ENCODE measurements at regions not wholly inside any gene's neighbourhood (a gene's known extent, or its start where the extent isn't known, plus 50 kb on each side); places are given as distances from the start of the nearest gene placed in this dataset.
"Not testable (repeated sequence)": the region's sequence is repeated elsewhere in the genome, so short reads cannot be mapped to it uniquely, and the experiment has no call there.

DNA sequence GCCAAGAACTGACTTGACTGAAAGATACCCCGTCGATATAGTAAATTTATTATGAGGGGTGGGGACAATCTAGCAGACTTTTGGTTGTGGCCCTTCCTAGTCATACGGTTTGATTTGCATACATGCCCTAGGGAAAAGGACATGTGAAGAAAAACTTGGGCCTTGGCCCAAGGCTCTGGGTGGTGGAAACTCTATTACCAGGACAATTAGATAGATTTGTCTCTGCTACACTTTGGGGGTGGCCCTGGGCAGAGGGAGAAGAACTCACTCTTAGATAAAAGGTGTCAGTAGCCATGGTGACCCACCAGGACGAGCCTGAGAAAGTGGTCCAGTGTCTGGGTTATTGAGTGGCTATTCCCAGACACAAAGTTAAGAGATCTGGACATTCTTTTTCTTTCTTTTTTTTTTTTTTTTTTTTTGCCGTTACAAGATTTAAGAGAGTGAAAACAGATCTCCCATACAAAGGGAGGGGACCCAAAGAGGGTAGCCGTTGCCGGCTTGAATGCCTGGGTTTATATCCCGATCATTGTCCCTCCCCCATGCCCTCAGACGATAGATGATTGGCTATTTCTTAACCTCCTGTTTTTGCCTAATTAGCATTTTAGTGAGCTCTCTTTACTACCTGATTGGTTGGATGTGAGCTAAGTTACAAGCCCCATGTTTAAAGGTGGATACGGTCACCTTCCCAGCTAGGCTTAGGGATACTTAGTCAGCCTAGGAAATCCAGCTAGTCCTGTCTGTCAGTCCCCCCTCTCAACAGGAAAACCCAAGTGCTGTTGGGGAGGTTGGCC is 96.4 kb upstream of the SMAD3 start:
- BruUV-seq (replicated peaks) = TSS peak; percentile 100
- ChIA-PET POLR2A (interaction anchor here (0.7 kb wide), 1 partner anchor 196 kb away, joined by 3 read pairs; no protein-coding TSS in a partner anchor), CTCF (ENCODE audit: low intra/inter-chr PET ratio) (no interaction called here)
- DNase-seq (ENCODE audit: extremely low read depth in 1 of 4, low spot score in 3 of 4) (peak in 1 of 4 experiments; percentile 2), FAIRE-seq (no peak), ATAC-seq (no peak)
- intact Hi-C loops (cut with micrococcal nuclease) = no loop called here
- Histone ChIP-seq H3K4me2 (ENCODE audit: insufficient read depth, low read length) (no peak overlapping the region), H2AFZ (ENCODE audit: low read depth, low read length) (no peak overlapping the region), H3K36me3 (ENCODE audit: control insufficient read depth, insufficient read depth, low read length) (no peaks in the 10 kb centered on the region), H3K4me3 (no peak overlapping the region), H3K9me3 (replicated peaks; ENCODE audit: control insufficient read depth, insufficient read depth, low read depth, low read length) (no peaks in the 10 kb centered on the region), H3K9me1 (ENCODE audit: control insufficient read depth, insufficient read depth, low read length) (no peaks in the 10 kb centered on the region), H3K4me1 (replicated peaks in 1 of 2; ENCODE audit: control insufficient read depth in 2 of 2, insufficient read depth in 2 of 2, low read length in 2 of 2) (no peaks in the 10 kb centered on the region; a peak in 2 of 5 replicates), H4K20me1 (replicated peaks; ENCODE audit: control insufficient read depth, insufficient read depth, low read length) (no peaks in the 10 kb centered on the region), H3K79me2 (ENCODE audit: control insufficient read depth, insufficient read depth, low read length) (no peaks in the 10 kb centered on the region), H3K9ac (ENCODE audit: insufficient read depth in 1 of 2, low read depth in 2 of 2, low read length in 2 of 2) (no peak overlapping the region), H3K27me3 (ENCODE audit: control insufficient read depth in 2 of 2, insufficient read depth in 2 of 2, low read length in 2 of 2) (no peaks in the 10 kb centered on the region; a peak in 1 of 5 replicates), H3K27ac (ENCODE audit: extremely low read depth, low read depth, low read length) (no peak overlapping the region)
- TF ChIP-seq TBP (optimal IDR thresholded peaks at IDR 0.05; ENCODE audit: low read depth, low read length) (peak; percentile 10), ZNF316 (IDR thresholded peaks at IDR 0.05) (peak; percentile 70), MAFG (tag; conservative IDR thresholded peaks at IDR 0.05) (0 out of 2 replicates have a peak, but pooled peaks have one; percentile 7), RBM14 (IDR thresholded peaks at IDR 0.05; ENCODE audit: borderline replicate concordance, insufficient read depth, low read depth, low read length) (no peak), ZBED1 (IDR thresholded peaks at IDR 0.05) (no peak), C11orf30 (IDR thresholded peaks at IDR 0.05; ENCODE audit: low read depth) (peak; percentile 60), POLR2A (conservative IDR thresholded peaks at IDR 0.05) (0 out of 2 replicates have a peak, but pooled peaks have one; percentile 11)
- 42% methylated on average over 6 of the region's 10 CpGs for WGBS (ENCODE audit: insufficient coverage, low coverage, missing lambda C conversion rate)
- in situ Hi-C loops (cut with MboI) = no loop called here

DNA sequence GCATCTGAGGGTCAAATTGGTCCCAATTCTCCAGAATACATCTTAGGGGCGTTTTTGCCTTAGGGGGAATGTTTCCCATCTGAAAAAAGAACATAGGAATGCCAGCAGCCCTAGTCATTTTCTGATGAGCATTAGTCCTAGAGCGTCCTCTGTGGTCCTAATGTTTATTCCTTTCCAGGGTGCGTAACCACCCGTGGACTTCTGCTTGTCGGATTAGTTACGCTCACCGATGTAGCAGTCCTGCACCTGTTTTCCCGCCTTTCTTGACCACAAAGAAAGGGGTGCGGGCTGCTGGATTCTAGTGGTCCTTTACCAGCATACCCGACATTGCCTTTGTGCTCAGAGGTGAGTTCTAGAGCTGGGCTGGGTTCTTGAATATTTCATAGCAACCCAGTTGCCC is 91.3 kb upstream of the SMAD3 start:
- in situ Hi-C loops (cut with MboI); BruUV-seq (replicated peaks); FAIRE-seq: not testable (repeated sequence)

More for the DNA sequence above, 91.3 kb upstream of the SMAD3 start:
- 42% methylated on average over 10 of the region's 10 CpGs for WGBS (ENCODE audit: insufficient coverage, low coverage, missing lambda C conversion rate)
- H4K20me1 ChIP-seq (replicated peaks; ENCODE audit: control insufficient read depth, insufficient read depth, low read length); H3K27ac ChIP-seq (ENCODE audit: extremely low read depth, low read depth, low read length); H3K79me2 ChIP-seq (ENCODE audit: control insufficient read depth, insufficient read depth, low read length); POLR2A ChIA-PET; H3K4me2 ChIP-seq (ENCODE audit: insufficient read depth, low read length); H3K9me1 ChIP-seq (ENCODE audit: control insufficient read depth, insufficient read depth, low read length); H3K4me3 ChIP-seq; H3K9ac ChIP-seq (ENCODE audit: insufficient read depth in 1 of 2, low read depth in 2 of 2, low read length in 2 of 2); H3K36me3 ChIP-seq (ENCODE audit: control insufficient read depth, insufficient read depth, low read length); H3K9me3 ChIP-seq (replicated peaks; ENCODE audit: control insufficient read depth, insufficient read depth, low read depth, low read length); H3K4me1 ChIP-seq (replicated peaks in 1 of 2; ENCODE audit: control insufficient read depth in 2 of 2, insufficient read depth in 2 of 2, low read length in 2 of 2); intact Hi-C loops (cut with micrococcal nuclease); CTCF ChIA-PET (ENCODE audit: low intra/inter-chr PET ratio); ATAC-seq; H2AFZ ChIP-seq (ENCODE audit: low read depth, low read length); DNase-seq (ENCODE audit: extremely low read depth in 1 of 4, low spot score in 3 of 4): not testable (repeated sequence)
- peaks cover 5 to 23% of the 10 kb centered on the region in 2 experiments; a peak in 3 of 5 replicates for H3K27me3 ChIP-seq (ENCODE audit: control insufficient read depth in 2 of 2, insufficient read depth in 2 of 2, low read length in 2 of 2)
